MM.1S (cell line): ENCODE measurements at regions not wholly inside any gene's neighbourhood (a gene's known extent, or its start where the extent isn't known, plus 50 kb on each side); places are given as distances from the start of the nearest gene placed in this dataset.
"Not testable (repeated sequence)": the region's sequence is repeated elsewhere in the genome, so short reads cannot be mapped to it uniquely, and the experiment has no call there.

Experiments used
- DNase-seq: peaks from one replicate; pipeline ENCODE4 v3.0.0-alpha.2; 2015
- H2AFZ ChIP-seq: fragments of 300-600 bp; sonication (generic); 2 replicates; pipeline ENCODE4 v1.6.0; 2016; ENCODE audit warnings: antibody characterized with exemption, low read length
- H3F3A ChIP-seq: fragments of 300-600 bp; sonication (generic); 2 replicates; pipeline ENCODE4 v1.6.1; 2016; ENCODE audit warnings: mild to moderate bottlenecking, antibody characterized with exemption, low read length, moderate library complexity, mixed read lengths; ENCODE audit not compliant: insufficient read depth
- H3K27ac ChIP-seq: fragments of 300-600 bp; sonication (generic); 2 replicates; pipeline ENCODE4 v1.5.1; 2016; ENCODE audit warnings: mild to moderate bottlenecking, low read length
- H3K27me3 ChIP-seq: fragments of 300-600 bp; sonication (generic); replicated peaks from 2 replicates; pipeline ENCODE4 v1.6.0; 2016; ENCODE audit warnings: low read length; ENCODE audit not compliant: insufficient read depth
- H3K36me3 ChIP-seq: fragments of 300-600 bp; sonication (generic); replicated peaks from 2 replicates; pipeline ENCODE4 v1.6.1; 2016; ENCODE audit warnings: mild to moderate bottlenecking, low read length, mixed read lengths; ENCODE audit not compliant: insufficient read depth
- H3K4me1 ChIP-seq: fragments of 300-600 bp; sonication (generic); 2 replicates; pipeline ENCODE4 v1.6.1; 2016; ENCODE audit warnings: low read length, mixed read lengths
- H3K4me2 ChIP-seq: fragments of 300-600 bp; sonication (generic); 2 replicates; pipeline ENCODE4 v1.6.0; 2016; ENCODE audit warnings: low read depth, low read length
- H3K4me3 ChIP-seq: fragments of 300-600 bp; sonication (generic); 2 replicates; pipeline ENCODE4 v1.5.1; 2016; ENCODE audit warnings: low read length, mixed read lengths
- H3K79me2 ChIP-seq: fragments of 300-600 bp; sonication (generic); 2 replicates; pipeline ENCODE4 v1.6.1; 2016; ENCODE audit warnings: mixed run types, low read length, mixed read lengths
- H3K9ac ChIP-seq: fragments of 300-600 bp; sonication (generic); 2 replicates; pipeline ENCODE4 v1.6.1; 2016; ENCODE audit warnings: low read length, mixed read lengths
- H3K9me2 ChIP-seq: fragments of 300-600 bp; sonication (generic); replicated peaks from 2 replicates; pipeline ENCODE4 v1.6.1; 2016; ENCODE audit warnings: mild to moderate bottlenecking, low read length, mixed read lengths; ENCODE audit not compliant: insufficient read depth
- H3K9me3 ChIP-seq: fragments of 300-600 bp; sonication (generic); replicated peaks from 2 replicates; pipeline ENCODE4 v1.6.1; 2016; ENCODE audit warnings: mild to moderate bottlenecking, low read length, mixed read lengths; ENCODE audit not compliant: insufficient read depth
- H4K20me1 ChIP-seq: fragments of 300-600 bp; sonication (generic); 2 replicates; pipeline ENCODE4 v1.6.1; 2016; ENCODE audit warnings: mild to moderate bottlenecking, low read length, moderate library complexity, mixed read lengths; ENCODE audit not compliant: insufficient read depth
- CTCF ChIP-seq: fragments of 300-600 bp; sonication (generic); IDR thresholded peaks from 2 replicates; pipeline ENCODE4 v1.5.1; 2016; ENCODE audit warnings: antibody characterized with exemption, low read length, mixed read lengths
- EZH2 ChIP-seq: fragments of 300-600 bp; sonication (generic); optimal IDR thresholded peaks from 2 replicates; pipeline ENCODE3; 2017; ENCODE audit warnings: low read depth, mild to moderate bottlenecking, antibody characterized with exemption, low read length, mixed read lengths
- EZH2phosphoT487 ChIP-seq: fragments of 300-600 bp; sonication (generic); IDR thresholded peaks from 2 replicates; pipeline ENCODE4 v1.6.1; 2018; ENCODE audit warnings: antibody characterized with exemption, low read length

GRCh38 chr6:96420294-96420693 lies 101.3 kb upstream of the UFL1 start:
- Histone ChIP-seq H3K4me3 (no peak overlapping the region), H3K4me2 (peak overlapping the region; percentile 38; the same call in 1 of the 2 replicates), H3K9me3 (no peaks in the 10 kb centered on the region), H3K36me3 (no peaks in the 10 kb centered on the region), H3K9me2 (no peaks in the 10 kb centered on the region), H3K79me2 (no peaks in the 10 kb centered on the region), H3K27me3 (no peaks in the 10 kb centered on the region), H3K4me1 (peaks cover 19% of the 10 kb centered on the region), H2AFZ (0 out of 2 replicates have a peak overlapping the region, but pooled peaks have one; percentile 15), H3K9ac (no peak overlapping the region), H4K20me1 (no peaks in the 10 kb centered on the region), H3F3A (peaks cover 13% of the 10 kb centered on the region), H3K27ac (peak overlapping the region; percentile 66; the same call in 1 of the 2 replicates)
- TF ChIP-seq EZH2phosphoT487 (no peak), CTCF (no peak)
- DNase-seq: peak; percentile 88

GRCh38 chr6:96433950-96434349 lies 87.7 kb upstream of the UFL1 start:
- H3K4me1 ChIP-seq: no peaks in the 10 kb centered on the region
- no peak overlapping the region for H3K9ac ChIP-seq
- H3K9me3 ChIP-seq: no peaks in the 10 kb centered on the region
- DNase-seq: no peak
- H3K9me2 ChIP-seq: no peaks in the 10 kb centered on the region
- H3K36me3 ChIP-seq: no peaks in the 10 kb centered on the region
- H2AFZ ChIP-seq: no peak overlapping the region
- no peak overlapping the region for H3K4me2 ChIP-seq
- no peaks in the 10 kb centered on the region for H3K79me2 ChIP-seq
- no peaks in the 10 kb centered on the region for H4K20me1 ChIP-seq
- TF ChIP-seq EZH2phosphoT487 (no peak), CTCF (no peak), EZH2 (no peak)
- H3K27me3 ChIP-seq: no peaks in the 10 kb centered on the region
- H3K4me3 ChIP-seq: no peak overlapping the region
- H3F3A ChIP-seq: no peaks in the 10 kb centered on the region
- no peak overlapping the region for H3K27ac ChIP-seq

GRCh38 chr6:96436398-96436797 lies 85.2 kb upstream of the UFL1 start:
- H3K27ac ChIP-seq: no peak overlapping the region
- H3K36me3 ChIP-seq: no peaks in the 10 kb centered on the region
- no peaks in the 10 kb centered on the region for H3F3A ChIP-seq
- no peak overlapping the region for H3K4me2 ChIP-seq
- H3K9me2 ChIP-seq: no peaks in the 10 kb centered on the region
- H2AFZ ChIP-seq: no peak overlapping the region
- H3K4me1 ChIP-seq: no peaks in the 10 kb centered on the region
- H3K27me3 ChIP-seq: no peaks in the 10 kb centered on the region
- no peaks in the 10 kb centered on the region for H4K20me1 ChIP-seq
- H3K9ac ChIP-seq: no peak overlapping the region
- no peaks in the 10 kb centered on the region for H3K79me2 ChIP-seq
- H3K9me3 ChIP-seq: no peaks in the 10 kb centered on the region
- no peak overlapping the region for H3K4me3 ChIP-seq
- DNase-seq: no peak
- TF ChIP-seq CTCF: no peak
- no peak for TF ChIP-seq EZH2phosphoT487
- no peak for TF ChIP-seq EZH2

- H3K27me3 ChIP-seq, H3K4me2 ChIP-seq, H3K9me2 ChIP-seq, H2AFZ ChIP-seq, H3K4me1 ChIP-seq, H4K20me1 ChIP-seq, H3K79me2 ChIP-seq, H3K9ac ChIP-seq, H3F3A ChIP-seq, H3K36me3 ChIP-seq, H3K9me3 ChIP-seq, DNase-seq, H3K4me3 ChIP-seq, H3K27ac ChIP-seq: not testable (repeated sequence)
These were observed 84.4 kb upstream of the UFL1 start for GRCh38 chr6:96437228-96437627.
